ENCODE measurements at regions not wholly inside any gene's neighbourhood (a gene's known extent, or its start where the extent isn't known, plus 50 kb on each side); places are given as distances from the start of the nearest gene placed in this dataset.

DNA sequence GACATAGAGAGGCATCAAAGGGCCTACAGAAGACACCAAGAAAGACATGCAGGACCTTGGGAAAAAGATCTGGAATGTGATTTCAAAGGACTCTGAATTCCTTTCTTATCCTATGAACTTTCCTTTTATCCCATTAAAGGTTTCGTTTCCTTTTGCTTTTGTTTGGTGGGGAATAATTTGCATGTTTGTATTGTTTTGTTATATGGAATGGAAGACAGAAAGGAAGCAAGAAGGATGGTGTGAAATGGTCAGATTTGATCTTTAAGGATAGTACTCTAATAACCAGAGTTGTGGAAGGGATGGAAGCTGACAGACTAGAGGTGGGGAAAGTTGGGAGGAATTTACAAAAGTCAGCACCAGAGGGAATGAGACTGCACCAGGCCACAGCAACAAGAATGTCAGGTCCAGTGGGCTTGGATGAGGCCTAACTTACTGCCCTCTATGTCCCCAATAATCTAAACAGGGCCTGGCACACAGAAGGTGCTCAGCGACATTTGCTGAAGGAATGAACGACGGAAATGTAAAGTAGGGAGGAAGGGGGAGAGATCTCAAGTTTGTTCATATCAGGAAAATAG, 173.7 kb downstream of the FOXA2 start:
- TF ChIP-seq, protein P1, sequence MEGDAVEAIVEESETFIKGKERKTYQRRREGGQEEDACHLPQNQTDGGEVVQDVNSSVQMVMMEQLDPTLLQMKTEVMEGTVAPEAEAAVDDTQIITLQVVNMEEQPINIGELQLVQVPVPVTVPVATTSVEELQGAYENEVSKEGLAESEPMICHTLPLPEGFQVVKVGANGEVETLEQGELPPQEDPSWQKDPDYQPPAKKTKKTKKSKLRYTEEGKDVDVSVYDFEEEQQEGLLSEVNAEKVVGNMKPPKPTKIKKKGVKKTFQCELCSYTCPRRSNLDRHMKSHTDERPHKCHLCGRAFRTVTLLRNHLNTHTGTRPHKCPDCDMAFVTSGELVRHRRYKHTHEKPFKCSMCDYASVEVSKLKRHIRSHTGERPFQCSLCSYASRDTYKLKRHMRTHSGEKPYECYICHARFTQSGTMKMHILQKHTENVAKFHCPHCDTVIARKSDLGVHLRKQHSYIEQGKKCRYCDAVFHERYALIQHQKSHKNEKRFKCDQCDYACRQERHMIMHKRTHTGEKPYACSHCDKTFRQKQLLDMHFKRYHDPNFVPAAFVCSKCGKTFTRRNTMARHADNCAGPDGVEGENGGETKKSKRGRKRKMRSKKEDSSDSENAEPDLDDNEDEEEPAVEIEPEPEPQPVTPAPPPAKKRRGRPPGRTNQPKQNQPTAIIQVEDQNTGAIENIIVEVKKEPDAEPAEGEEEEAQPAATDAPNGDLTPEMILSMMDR (IDR thresholded peaks at IDR 0.05; ENCODE audit: low read depth, low read length, missing input control), result no peak
- TF ChIP-seq, protein P2, sequence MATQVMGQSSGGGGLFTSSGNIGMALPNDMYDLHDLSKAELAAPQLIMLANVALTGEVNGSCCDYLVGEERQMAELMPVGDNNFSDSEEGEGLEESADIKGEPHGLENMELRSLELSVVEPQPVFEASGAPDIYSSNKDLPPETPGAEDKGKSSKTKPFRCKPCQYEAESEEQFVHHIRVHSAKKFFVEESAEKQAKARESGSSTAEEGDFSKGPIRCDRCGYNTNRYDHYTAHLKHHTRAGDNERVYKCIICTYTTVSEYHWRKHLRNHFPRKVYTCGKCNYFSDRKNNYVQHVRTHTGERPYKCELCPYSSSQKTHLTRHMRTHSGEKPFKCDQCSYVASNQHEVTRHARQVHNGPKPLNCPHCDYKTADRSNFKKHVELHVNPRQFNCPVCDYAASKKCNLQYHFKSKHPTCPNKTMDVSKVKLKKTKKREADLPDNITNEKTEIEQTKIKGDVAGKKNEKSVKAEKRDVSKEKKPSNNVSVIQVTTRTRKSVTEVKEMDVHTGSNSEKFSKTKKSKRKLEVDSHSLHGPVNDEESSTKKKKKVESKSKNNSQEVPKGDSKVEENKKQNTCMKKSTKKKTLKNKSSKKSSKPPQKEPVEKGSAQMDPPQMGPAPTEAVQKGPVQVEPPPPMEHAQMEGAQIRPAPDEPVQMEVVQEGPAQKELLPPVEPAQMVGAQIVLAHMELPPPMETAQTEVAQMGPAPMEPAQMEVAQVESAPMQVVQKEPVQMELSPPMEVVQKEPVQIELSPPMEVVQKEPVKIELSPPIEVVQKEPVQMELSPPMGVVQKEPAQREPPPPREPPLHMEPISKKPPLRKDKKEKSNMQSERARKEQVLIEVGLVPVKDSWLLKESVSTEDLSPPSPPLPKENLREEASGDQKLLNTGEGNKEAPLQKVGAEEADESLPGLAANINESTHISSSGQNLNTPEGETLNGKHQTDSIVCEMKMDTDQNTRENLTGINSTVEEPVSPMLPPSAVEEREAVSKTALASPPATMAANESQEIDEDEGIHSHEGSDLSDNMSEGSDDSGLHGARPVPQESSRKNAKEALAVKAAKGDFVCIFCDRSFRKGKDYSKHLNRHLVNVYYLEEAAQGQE (IDR thresholded peaks at IDR 0.05), result no peak

Measured in liver (tissue), 2 donors.